HL-60 (cell line): ENCODE measurements at regions not wholly inside any gene's neighbourhood (a gene's known extent, or its start where the extent isn't known, plus 50 kb on each side); places are given as distances from the start of the nearest gene placed in this dataset.

Experiments
- DNase-seq, 2 experiments: peaks; one replicate each; pipeline ENCODE4 v3.0.0-alpha.2; 2010 to 2020; ENCODE audit warnings: low read depth in 1 of 2, low spot score in 1 of 2
- H3K27ac ChIP-seq: fragments of 250-450 bp; sonication (Bioruptor Pico); replicated peaks from 2 replicates; pipeline ENCODE4 v1.5.1; 2020; ENCODE audit warnings: mild to moderate bottlenecking, moderate library complexity
- H3K27me3 ChIP-seq: fragments of 250-450 bp; sonication (Bioruptor Pico); 2 replicates; pipeline ENCODE4 v1.5.1; 2021; ENCODE audit warnings: mild to moderate bottlenecking, moderate library complexity; ENCODE audit not compliant: insufficient read depth, poor library complexity, severe bottlenecking
- H3K4me3 ChIP-seq: replicated peaks from 2 replicates; pipeline ENCODE4 v1.5.1; 2011; ENCODE audit warnings: mild to moderate bottlenecking, control low read depth, low read length; ENCODE audit not compliant: insufficient read depth
- CTCF ChIP-seq: IDR thresholded peaks from one replicate; pipeline ENCODE4 v1.5.1; 2011; ENCODE audit warnings: low read length, control low read depth, inconsistent platforms; ENCODE audit not compliant: insufficient read depth
- GABPA ChIP-seq: IDR thresholded peaks from 2 replicates; pipeline ENCODE4 v1.6.1; 2012; ENCODE audit warnings: low read depth
- POLR2AphosphoS5 ChIP-seq: IDR thresholded peaks from 2 replicates; pipeline ENCODE4 v1.6.1; 2012; ENCODE audit warnings: low read depth
- REST ChIP-seq: IDR thresholded peaks from 2 replicates; pipeline ENCODE4 v1.6.1; 2012; ENCODE audit warnings: low read depth; ENCODE audit not compliant: insufficient replicate concordance
- SPI1 ChIP-seq: IDR thresholded peaks from 2 replicates; pipeline ENCODE4 v1.6.1; 2012; ENCODE audit warnings: low read depth, mild to moderate bottlenecking, borderline replicate concordance

GRCh38 chr7:135731-136645 lies 56.4 kb upstream of the FAM20C start:
- Histone ChIP-seq H3K27ac (no peak overlapping the region), H3K4me3 (no peak overlapping the region), H3K27me3 (no peaks in the 10 kb centered on the region)
- no peak for TF ChIP-seq SPI1
- TF ChIP-seq GABPA: no peak
- TF ChIP-seq REST: no peak
- no peak for TF ChIP-seq CTCF
- no peak for TF ChIP-seq POLR2AphosphoS5
- no peak for DNase-seq

- DNase-seq: no peak
- Histone ChIP-seq H3K27me3 (no peaks in the 10 kb centered on the region), H3K27ac (no peak overlapping the region), H3K4me3 (no peak overlapping the region)
- no peak for TF ChIP-seq GABPA
- no peak for TF ChIP-seq SPI1
These were observed 55.1 kb upstream of the FAM20C start for GRCh38 chr7:137094-137891.

GRCh38 chr7:139131-139530 lies 53.2 kb upstream of the FAM20C start:
- no peak for TF ChIP-seq GABPA
- TF ChIP-seq POLR2AphosphoS5: no peak
- TF ChIP-seq CTCF: no peak
- TF ChIP-seq SPI1: no peak
- no peak for TF ChIP-seq REST

GRCh38 chr7:139561-140243 lies 52.7 kb upstream of the FAM20C start:
- no peak overlapping the region for H3K27ac ChIP-seq
- no peak for TF ChIP-seq SPI1
- no peak for TF ChIP-seq POLR2AphosphoS5
- no peak for TF ChIP-seq REST
- no peak for TF ChIP-seq CTCF
- no peak for TF ChIP-seq GABPA
- H3K27me3 ChIP-seq: no peaks in the 10 kb centered on the region

More at GRCh38 chr7:139131-139530, 53.2 kb upstream of the FAM20C start:
- no peak overlapping the region for H3K27ac ChIP-seq
- H3K27me3 ChIP-seq: no peaks in the 10 kb centered on the region
- DNase-seq: no peak
- no peak overlapping the region for H3K4me3 ChIP-seq

More at GRCh38 chr7:139561-140243, 52.7 kb upstream of the FAM20C start:
- DNase-seq: no peak
- H3K4me3 ChIP-seq: no peak overlapping the region
